ENCODE measurements at regions not wholly inside any gene's neighbourhood (a gene's known extent, or its start where the extent isn't known, plus 50 kb on each side); places are given as distances from the start of the nearest gene placed in this dataset.

DNA sequence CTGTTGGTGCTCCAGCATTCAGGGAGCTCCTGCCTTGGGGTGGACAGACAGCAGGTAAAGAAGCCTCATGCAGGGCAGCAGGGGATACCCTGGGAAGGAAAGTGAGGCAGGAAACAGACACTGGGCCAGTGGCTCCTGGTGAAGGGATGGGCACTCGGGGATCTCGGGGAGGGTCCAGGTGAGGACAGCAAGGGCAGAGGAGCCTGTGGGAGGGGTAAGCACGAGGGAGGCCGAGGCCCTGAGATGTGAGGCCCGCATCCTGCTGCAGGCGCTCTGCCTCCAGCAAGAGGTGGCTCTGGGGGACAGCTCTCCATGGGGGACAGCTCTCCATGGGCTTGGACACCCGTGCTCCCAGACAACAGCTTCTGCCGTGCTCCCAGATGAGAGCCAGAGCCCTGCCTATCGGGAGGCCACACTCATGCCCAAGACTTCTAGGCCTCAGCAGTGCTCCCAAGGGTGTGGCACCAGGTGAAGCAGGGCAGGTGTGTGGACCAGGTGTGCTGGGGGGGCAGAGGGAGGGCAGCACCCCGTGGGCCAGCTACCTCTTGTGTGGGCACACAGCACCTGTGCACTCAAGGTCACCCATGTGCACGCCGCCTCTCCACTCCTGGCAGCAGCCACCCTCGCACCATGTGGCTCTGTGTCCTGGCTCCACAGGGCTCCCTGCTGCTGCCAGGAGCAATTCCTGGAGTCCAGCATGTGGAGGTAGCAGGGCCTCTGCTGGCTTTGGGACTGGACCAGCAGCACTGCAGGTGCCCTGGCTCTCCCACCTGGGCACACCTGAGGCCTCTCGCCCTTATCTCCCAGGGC is 93.6 kb upstream of the INSIG1 start:
- ATAC-seq, result no peak
- H3K4me2 ChIP-seq, result no peak overlapping the region
- H3K9me2 ChIP-seq (ENCODE audit: insufficient read depth), result no peaks in the 10 kb centered on the region
- no peak overlapping the region for H3K27ac ChIP-seq (ENCODE audit: low read depth)
- H3K4me1 ChIP-seq (ENCODE audit: insufficient read depth), result no peaks in the 10 kb centered on the region
- no peak overlapping the region for H2AFZ ChIP-seq
- Mint-ChIP-seq H3K27me3 (ENCODE audit: insufficient read depth, low read depth, poor library complexity) (peaks cover 4% of the 10 kb centered on the region), H3K4me1 (peaks cover 13% of the 10 kb centered on the region), H3K36me3 (ENCODE audit: low read depth) (peaks cover 8% of the 10 kb centered on the region; the same call in 1 of the 3 replicates), H3K4me3 (no peak overlapping the region), H3K9me3 (peaks cover 24% of the 10 kb centered on the region), H3K27ac (no peak overlapping the region)
- no peaks in the 10 kb centered on the region for H3K27me3 ChIP-seq (ENCODE audit: insufficient read depth)
- no peak overlapping the region for H3K4me3 ChIP-seq
- TF ChIP-seq, protein P1, sequence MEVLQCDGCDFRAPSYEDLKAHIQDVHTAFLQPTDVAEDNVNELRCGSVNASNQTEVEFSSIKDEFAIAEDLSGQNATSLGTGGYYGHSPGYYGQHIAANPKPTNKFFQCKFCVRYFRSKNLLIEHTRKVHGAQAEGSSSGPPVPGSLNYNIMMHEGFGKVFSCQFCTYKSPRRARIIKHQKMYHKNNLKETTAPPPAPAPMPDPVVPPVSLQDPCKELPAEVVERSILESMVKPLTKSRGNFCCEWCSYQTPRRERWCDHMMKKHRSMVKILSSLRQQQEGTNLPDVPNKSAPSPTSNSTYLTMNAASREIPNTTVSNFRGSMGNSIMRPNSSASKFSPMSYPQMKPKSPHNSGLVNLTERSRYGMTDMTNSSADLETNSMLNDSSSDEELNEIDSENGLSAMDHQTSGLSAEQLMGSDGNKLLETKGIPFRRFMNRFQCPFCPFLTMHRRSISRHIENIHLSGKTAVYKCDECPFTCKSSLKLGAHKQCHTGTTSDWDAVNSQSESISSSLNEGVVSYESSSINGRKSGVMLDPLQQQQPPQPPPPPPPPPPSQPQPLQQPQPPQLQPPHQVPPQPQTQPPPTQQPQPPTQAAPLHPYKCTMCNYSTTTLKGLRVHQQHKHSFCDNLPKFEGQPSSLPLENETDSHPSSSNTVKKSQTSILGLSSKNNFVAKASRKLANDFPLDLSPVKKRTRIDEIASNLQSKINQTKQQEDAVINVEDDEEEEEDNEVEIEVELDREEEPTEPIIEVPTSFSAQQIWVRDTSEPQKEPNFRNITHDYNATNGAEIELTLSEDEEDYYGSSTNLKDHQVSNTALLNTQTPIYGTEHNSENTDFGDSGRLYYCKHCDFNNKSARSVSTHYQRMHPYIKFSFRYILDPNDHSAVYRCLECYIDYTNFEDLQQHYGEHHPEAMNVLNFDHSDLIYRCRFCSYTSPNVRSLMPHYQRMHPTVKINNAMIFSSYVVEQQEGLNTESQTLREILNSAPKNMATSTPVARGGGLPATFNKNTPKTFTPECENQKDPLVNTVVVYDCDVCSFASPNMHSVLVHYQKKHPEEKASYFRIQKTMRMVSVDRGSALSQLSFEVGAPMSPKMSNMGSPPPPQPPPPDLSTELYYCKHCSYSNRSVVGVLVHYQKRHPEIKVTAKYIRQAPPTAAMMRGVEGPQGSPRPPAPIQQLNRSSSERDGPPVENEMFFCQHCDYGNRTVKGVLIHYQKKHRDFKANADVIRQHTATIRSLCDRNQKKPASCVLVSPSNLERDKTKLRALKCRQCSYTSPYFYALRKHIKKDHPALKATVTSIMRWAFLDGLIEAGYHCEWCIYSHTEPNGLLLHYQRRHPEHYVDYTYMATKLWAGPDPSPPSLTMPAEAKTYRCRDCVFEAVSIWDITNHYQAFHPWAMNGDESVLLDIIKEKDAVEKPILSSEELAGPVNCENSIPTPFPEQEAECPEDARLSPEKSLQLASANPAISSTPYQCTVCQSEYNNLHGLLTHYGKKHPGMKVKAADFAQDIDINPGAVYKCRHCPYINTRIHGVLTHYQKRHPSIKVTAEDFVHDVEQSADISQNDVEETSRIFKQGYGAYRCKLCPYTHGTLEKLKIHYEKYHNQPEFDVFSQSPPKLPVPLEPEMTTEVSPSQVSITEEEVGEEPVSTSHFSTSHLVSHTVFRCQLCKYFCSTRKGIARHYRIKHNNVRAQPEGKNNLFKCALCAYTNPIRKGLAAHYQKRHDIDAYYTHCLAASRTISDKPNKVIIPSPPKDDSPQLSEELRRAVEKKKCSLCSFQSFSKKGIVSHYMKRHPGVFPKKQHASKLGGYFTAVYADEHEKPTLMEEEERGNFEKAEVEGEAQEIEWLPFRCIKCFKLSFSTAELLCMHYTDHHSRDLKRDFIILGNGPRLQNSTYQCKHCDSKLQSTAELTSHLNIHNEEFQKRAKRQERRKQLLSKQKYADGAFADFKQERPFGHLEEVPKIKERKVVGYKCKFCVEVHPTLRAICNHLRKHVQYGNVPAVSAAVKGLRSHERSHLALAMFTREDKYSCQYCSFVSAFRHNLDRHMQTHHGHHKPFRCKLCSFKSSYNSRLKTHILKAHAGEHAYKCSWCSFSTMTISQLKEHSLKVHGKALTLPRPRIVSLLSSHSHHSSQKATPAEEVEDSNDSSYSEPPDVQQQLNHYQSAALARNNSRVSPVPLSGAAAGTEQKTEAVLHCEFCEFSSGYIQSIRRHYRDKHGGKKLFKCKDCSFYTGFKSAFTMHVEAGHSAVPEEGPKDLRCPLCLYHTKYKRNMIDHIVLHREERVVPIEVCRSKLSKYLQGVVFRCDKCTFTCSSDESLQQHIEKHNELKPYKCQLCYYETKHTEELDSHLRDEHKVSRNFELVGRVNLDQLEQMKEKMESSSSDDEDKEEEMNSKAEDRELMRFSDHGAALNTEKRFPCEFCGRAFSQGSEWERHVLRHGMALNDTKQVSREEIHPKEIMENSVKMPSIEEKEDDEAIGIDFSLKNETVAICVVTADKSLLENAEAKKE (CRISPR knock-in tag; IDR thresholded peaks at IDR 0.05), result no peak
- TF ChIP-seq JUNB (IDR thresholded peaks at IDR 0.05; ENCODE audit: unreplicated experiment), result no peak
- no peak for TF ChIP-seq ZNF114 (CRISPR knock-in tag; IDR thresholded peaks at IDR 0.05)
- no peak for TF ChIP-seq STAT1 (IDR thresholded peaks at IDR 0.05; ENCODE audit: unreplicated experiment)
- no peak for TF ChIP-seq ZNF331 (CRISPR knock-in tag; IDR thresholded peaks at IDR 0.05; ENCODE audit: low read depth)
- TF ChIP-seq EZH2phosphoT487 (IDR thresholded peaks at IDR 0.05; ENCODE audit: unreplicated experiment), result no peak
- DNase-seq (ENCODE audit: low spot score), result no peak
- H3K36me3 ChIP-seq (ENCODE audit: insufficient read depth), result no peaks in the 10 kb centered on the region
- H4K20me1 ChIP-seq (replicated peaks; ENCODE audit: insufficient read depth), result no peaks in the 10 kb centered on the region
- no peaks in the 10 kb centered on the region for H3K79me2 ChIP-seq (replicated peaks; ENCODE audit: insufficient read depth)
- no peaks in the 10 kb centered on the region for H3F3A ChIP-seq (replicated peaks; ENCODE audit: low read depth)

Data from GM23338 (cell line).